SK-N-SH treated with all-trans-retinoic acid at 6 μM for 48 hours (cell line): ENCODE measurements at regions not wholly inside any gene's neighbourhood (a gene's known extent, or its start where the extent isn't known, plus 50 kb on each side); places are given as distances from the start of the nearest gene placed in this dataset.

Source experiments
- ATAC-seq: fragments of 200-7000 bp; cut with Tn5 transposase; 3 replicates; pipeline ENCODE4 v1.9.1; 2020; ENCODE audit warnings: mild to moderate bottlenecking, moderate library complexity
- CSRNP3 ChIP-seq: fragments of 250-450 bp; sonication (Bioruptor Pico); IDR thresholded peaks from 2 replicates; pipeline ENCODE4 v1.5.1; 2021; ENCODE audit warnings: mild to moderate bottlenecking, moderate library complexity
- ESRRG ChIP-seq: fragments of 250-450 bp; sonication (Bioruptor Pico); IDR thresholded peaks from 2 replicates; pipeline ENCODE4 v1.6.1; 2021; ENCODE audit warnings: mild to moderate bottlenecking
- GLIS3 ChIP-seq: fragments of 250-450 bp; sonication (Bioruptor Pico); IDR thresholded peaks from 2 replicates; pipeline ENCODE4 v1.5.0; 2020; ENCODE audit warnings: mild to moderate bottlenecking, moderate library complexity
- ISL1 ChIP-seq: fragments of 250-450 bp; sonication (Bioruptor Pico); IDR thresholded peaks from 2 replicates; pipeline ENCODE4 v2.1.2; 2022; ENCODE audit warnings: mild to moderate bottlenecking, moderate library complexity
- OSR1 ChIP-seq: fragments of 250-450 bp; sonication (Bioruptor Pico); IDR thresholded peaks from 2 replicates; pipeline ENCODE4 v1.8.0; 2022; ENCODE audit warnings: moderate library complexity, mild to moderate bottlenecking, inconsistent platforms
- RARB ChIP-seq: fragments of 250-450 bp; sonication (Bioruptor Pico); IDR thresholded peaks from 2 replicates; pipeline ENCODE4 v1.8.0; 2021; ENCODE audit warnings: mild to moderate bottlenecking, moderate library complexity
- TOX ChIP-seq: fragments of 250-450 bp; sonication (Bioruptor Pico); IDR thresholded peaks from 2 replicates; pipeline ENCODE4 v1.8.0; 2021; ENCODE audit warnings: mild to moderate bottlenecking, moderate library complexity, borderline replicate concordance
- ZFP3 ChIP-seq: fragments of 250-450 bp; sonication (Bioruptor Pico); IDR thresholded peaks from 2 replicates; pipeline ENCODE4 v1.5.0; 2020; ENCODE audit warnings: mild to moderate bottlenecking, moderate library complexity
- ZFP30 ChIP-seq: fragments of 450-650 bp; formaldehyde crosslinking; IDR thresholded peaks from 2 replicates; pipeline ENCODE4 v1.5.0; 2022; ENCODE audit warnings: mild to moderate bottlenecking, moderate library complexity
- ZNF565 ChIP-seq: fragments of 450-650 bp; formaldehyde crosslinking; conservative IDR thresholded peaks from 2 replicates; pipeline ENCODE4 v1.5.0; 2020; ENCODE audit warnings: low read depth, mild to moderate bottlenecking, moderate library complexity
- ZNF70 ChIP-seq: fragments of 450-650 bp; formaldehyde crosslinking; IDR thresholded peaks from 2 replicates; pipeline ENCODE4 v1.5.0; 2020; ENCODE audit warnings: mild to moderate bottlenecking, moderate library complexity
- TF ChIP-seq, protein P1 (sequence below): fragments of 250-450 bp; sonication (Bioruptor Pico); IDR thresholded peaks from 2 replicates; pipeline ENCODE4 v1.5.0; 2020; ENCODE audit warnings: mild to moderate bottlenecking, moderate library complexity
- TF ChIP-seq, protein P2 (sequence below): fragments of 250-450 bp; sonication (Bioruptor Pico); IDR thresholded peaks from 2 replicates; pipeline ENCODE4 v1.5.1; 2020; ENCODE audit warnings: low read depth, mild to moderate bottlenecking, moderate library complexity
- TF ChIP-seq, protein P3 (sequence below): fragments of 250-450 bp; sonication (Bioruptor Pico); IDR thresholded peaks from 2 replicates; pipeline ENCODE4 v1.8.0; 2021; ENCODE audit warnings: low read depth, mild to moderate bottlenecking, moderate library complexity, borderline replicate concordance
- TF ChIP-seq, protein P4 (sequence below): fragments of 250-450 bp; sonication (Bioruptor Pico); IDR thresholded peaks from 2 replicates; pipeline ENCODE4 v1.8.0; 2020; ENCODE audit warnings: mild to moderate bottlenecking, moderate library complexity, borderline replicate concordance

DNA sequence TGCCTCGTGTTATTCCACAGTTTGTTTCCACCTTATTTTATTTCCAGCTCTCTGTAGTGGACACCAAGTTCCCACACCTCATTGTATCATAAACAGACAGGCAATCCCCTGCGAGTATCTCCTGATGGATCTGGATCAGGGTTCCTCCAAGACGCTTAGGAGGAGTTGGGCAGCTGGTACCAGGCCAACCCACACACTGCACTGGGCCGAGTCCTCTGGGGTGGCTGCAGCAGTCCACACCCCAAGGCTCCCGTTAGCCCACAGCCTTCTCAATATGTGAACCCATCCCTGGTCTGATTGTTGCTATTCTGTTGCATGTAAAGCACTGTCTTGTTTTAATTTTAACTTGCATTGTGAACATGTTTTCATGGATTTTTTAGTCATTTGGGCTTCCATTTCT is 178.8 kb upstream of the RAB6C start:
- ATAC-seq: no peak
- TF ChIP-seq TOX (CRISPR knock-in tag) (no peak), ZNF565 (CRISPR knock-in tag) (no peak), RARB (CRISPR knock-in tag) (no peak), ZNF70 (no peak), ZFP30 (no peak), ESRRG (CRISPR knock-in tag) (no peak)
- TF ChIP-seq, protein P1, sequence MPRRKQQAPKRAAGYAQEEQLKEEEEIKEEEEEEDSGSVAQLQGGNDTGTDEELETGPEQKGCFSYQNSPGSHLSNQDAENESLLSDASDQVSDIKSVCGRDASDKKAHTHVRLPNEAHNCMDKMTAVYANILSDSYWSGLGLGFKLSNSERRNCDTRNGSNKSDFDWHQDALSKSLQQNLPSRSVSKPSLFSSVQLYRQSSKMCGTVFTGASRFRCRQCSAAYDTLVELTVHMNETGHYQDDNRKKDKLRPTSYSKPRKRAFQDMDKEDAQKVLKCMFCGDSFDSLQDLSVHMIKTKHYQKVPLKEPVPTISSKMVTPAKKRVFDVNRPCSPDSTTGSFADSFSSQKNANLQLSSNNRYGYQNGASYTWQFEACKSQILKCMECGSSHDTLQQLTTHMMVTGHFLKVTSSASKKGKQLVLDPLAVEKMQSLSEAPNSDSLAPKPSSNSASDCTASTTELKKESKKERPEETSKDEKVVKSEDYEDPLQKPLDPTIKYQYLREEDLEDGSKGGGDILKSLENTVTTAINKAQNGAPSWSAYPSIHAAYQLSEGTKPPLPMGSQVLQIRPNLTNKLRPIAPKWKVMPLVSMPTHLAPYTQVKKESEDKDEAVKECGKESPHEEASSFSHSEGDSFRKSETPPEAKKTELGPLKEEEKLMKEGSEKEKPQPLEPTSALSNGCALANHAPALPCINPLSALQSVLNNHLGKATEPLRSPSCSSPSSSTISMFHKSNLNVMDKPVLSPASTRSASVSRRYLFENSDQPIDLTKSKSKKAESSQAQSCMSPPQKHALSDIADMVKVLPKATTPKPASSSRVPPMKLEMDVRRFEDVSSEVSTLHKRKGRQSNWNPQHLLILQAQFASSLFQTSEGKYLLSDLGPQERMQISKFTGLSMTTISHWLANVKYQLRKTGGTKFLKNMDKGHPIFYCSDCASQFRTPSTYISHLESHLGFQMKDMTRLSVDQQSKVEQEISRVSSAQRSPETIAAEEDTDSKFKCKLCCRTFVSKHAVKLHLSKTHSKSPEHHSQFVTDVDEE: no peak
- TF ChIP-seq, protein P2, sequence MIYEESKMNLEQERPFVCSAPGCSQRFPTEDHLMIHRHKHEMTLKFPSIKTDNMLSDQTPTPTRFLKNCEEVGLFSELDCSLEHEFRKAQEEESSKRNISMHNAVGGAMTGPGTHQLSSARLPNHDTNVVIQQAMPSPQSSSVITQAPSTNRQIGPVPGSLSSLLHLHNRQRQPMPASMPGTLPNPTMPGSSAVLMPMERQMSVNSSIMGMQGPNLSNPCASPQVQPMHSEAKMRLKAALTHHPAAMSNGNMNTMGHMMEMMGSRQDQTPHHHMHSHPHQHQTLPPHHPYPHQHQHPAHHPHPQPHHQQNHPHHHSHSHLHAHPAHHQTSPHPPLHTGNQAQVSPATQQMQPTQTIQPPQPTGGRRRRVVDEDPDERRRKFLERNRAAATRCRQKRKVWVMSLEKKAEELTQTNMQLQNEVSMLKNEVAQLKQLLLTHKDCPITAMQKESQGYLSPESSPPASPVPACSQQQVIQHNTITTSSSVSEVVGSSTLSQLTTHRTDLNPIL (CRISPR knock-in tag): no peak
- TF ChIP-seq, protein P3, sequence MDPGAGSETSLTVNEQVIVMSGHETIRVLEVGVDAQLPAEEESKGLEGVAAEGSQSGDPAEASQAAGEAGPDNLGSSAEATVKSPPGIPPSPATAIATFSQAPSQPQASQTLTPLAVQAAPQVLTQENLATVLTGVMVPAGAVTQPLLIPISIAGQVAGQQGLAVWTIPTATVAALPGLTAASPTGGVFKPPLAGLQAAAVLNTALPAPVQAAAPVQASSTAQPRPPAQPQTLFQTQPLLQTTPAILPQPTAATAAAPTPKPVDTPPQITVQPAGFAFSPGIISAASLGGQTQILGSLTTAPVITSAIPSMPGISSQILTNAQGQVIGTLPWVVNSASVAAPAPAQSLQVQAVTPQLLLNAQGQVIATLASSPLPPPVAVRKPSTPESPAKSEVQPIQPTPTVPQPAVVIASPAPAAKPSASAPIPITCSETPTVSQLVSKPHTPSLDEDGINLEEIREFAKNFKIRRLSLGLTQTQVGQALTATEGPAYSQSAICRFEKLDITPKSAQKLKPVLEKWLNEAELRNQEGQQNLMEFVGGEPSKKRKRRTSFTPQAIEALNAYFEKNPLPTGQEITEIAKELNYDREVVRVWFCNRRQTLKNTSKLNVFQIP (CRISPR knock-in tag): no peak
- TF ChIP-seq, protein P4, sequence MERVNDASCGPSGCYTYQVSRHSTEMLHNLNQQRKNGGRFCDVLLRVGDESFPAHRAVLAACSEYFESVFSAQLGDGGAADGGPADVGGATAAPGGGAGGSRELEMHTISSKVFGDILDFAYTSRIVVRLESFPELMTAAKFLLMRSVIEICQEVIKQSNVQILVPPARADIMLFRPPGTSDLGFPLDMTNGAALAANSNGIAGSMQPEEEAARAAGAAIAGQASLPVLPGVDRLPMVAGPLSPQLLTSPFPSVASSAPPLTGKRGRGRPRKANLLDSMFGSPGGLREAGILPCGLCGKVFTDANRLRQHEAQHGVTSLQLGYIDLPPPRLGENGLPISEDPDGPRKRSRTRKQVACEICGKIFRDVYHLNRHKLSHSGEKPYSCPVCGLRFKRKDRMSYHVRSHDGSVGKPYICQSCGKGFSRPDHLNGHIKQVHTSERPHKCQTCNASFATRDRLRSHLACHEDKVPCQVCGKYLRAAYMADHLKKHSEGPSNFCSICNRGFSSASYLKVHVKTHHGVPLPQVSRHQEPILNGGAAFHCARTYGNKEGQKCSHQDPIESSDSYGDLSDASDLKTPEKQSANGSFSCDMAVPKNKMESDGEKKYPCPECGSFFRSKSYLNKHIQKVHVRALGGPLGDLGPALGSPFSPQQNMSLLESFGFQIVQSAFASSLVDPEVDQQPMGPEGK (CRISPR knock-in tag): no peak

DNA sequence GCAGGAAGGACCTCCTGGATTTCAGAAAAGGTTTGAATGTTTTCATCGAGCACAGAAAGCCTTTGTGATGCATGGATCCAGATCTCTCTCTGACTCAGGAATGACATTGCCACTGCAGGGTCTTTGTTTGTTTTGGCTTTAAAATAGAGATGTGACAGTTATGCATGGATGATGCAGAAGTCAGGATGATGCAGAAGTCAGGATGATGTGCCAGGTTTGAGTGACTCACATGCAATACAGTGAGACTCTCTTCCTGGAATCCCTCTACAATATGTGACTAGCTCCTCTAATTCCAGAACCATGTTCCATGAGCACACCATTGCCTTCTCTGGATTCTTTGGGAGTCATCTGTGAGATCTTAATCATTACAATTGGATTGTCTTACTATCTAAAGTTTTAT is 177.9 kb upstream of the RAB6C start:
- ATAC-seq: no peak
- TF ChIP-seq ZFP3 (CRISPR knock-in tag): peak; percentile 66; the same call in 1 of the 2 replicates
- TF ChIP-seq, protein P3 (CRISPR knock-in tag): no peak
- no peak for TF ChIP-seq TOX (CRISPR knock-in tag)
- TF ChIP-seq ZFP30: no peak
- no peak for TF ChIP-seq GLIS3 (CRISPR knock-in tag)
- no peak for TF ChIP-seq CSRNP3
- TF ChIP-seq OSR1 (CRISPR knock-in tag): no peak
- TF ChIP-seq, protein P1: no peak; the same call in none of the 2 replicates
- TF ChIP-seq ESRRG (CRISPR knock-in tag): no peak
- TF ChIP-seq ZNF70: no peak
- TF ChIP-seq ISL1 (CRISPR knock-in tag): peak; percentile 71
- TF ChIP-seq, all 23 proteins: peak for 2
